ENCODE measurements at regions not wholly inside any gene's neighbourhood (a gene's known extent, or its start where the extent isn't known, plus 50 kb on each side); places are given as distances from the start of the nearest gene placed in this dataset.

- no peak for DNase-seq (ENCODE audit: low spot score)
- ATAC-seq = no peak
- no peaks in the 10 kb centered on the region for H3K36me3 Mint-ChIP-seq
- TF ChIP-seq ELF4 (CRISPR knock-in tag; IDR thresholded peaks at IDR 0.05; ENCODE audit: low read depth) (no peak), OVOL2 (CRISPR knock-in tag; IDR thresholded peaks at IDR 0.05; ENCODE audit: borderline replicate concordance) (no peak), FOXK1 (CRISPR knock-in tag; IDR thresholded peaks at IDR 0.05) (no peak)
- no peaks in the 10 kb centered on the region; the same call in 1 of the 2 replicates for H3K27me3 Mint-ChIP-seq (ENCODE audit: low read depth)
- H3K4me3 Mint-ChIP-seq = no peak overlapping the region
- peaks cover 11% of the 10 kb centered on the region for H3K4me1 Mint-ChIP-seq
- POLR2A ChIA-PET = no interaction called here
- peaks cover 12% of the 10 kb centered on the region for H3K9me3 Mint-ChIP-seq
- CTCF ChIA-PET = interaction anchor here (1.9 to 2.7 kb wide), 2 partner anchors 23 to 30 kb away, joined by 7 to 9 read pairs; no protein-coding TSS in a partner anchor
- no peak overlapping the region for H3K27ac Mint-ChIP-seq
These were observed 82.9 kb upstream of the CCDC85A start for GRCh38 chr2:56100791-56101312.

DNA sequence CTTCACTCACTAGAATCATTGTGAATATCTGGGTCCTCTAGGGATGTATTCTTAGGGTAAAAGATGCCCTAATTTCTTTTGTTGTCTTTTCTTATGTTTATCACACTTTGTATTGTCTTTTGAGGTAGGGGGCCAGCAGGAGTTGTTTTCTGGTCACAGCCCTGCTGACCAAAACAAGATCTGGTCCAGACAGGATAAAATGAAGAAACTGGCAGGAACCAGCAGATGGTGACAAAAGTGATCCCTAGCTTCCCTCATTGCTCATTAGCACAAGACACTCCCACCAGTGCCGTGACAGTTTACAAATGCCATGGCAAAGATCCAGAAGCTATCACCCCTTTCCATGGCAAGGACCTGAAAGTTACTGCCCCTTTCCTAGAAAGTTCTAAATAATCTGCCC lies 81.7 kb upstream of the CCDC85A start:
- peaks cover 12% of the 10 kb centered on the region for H3K9me3 Mint-ChIP-seq
- POLR2A ChIA-PET = no interaction called here
- DNase-seq (ENCODE audit: low spot score) (no peak), ATAC-seq (peak; percentile 72)
- TF ChIP-seq, protein P1, sequence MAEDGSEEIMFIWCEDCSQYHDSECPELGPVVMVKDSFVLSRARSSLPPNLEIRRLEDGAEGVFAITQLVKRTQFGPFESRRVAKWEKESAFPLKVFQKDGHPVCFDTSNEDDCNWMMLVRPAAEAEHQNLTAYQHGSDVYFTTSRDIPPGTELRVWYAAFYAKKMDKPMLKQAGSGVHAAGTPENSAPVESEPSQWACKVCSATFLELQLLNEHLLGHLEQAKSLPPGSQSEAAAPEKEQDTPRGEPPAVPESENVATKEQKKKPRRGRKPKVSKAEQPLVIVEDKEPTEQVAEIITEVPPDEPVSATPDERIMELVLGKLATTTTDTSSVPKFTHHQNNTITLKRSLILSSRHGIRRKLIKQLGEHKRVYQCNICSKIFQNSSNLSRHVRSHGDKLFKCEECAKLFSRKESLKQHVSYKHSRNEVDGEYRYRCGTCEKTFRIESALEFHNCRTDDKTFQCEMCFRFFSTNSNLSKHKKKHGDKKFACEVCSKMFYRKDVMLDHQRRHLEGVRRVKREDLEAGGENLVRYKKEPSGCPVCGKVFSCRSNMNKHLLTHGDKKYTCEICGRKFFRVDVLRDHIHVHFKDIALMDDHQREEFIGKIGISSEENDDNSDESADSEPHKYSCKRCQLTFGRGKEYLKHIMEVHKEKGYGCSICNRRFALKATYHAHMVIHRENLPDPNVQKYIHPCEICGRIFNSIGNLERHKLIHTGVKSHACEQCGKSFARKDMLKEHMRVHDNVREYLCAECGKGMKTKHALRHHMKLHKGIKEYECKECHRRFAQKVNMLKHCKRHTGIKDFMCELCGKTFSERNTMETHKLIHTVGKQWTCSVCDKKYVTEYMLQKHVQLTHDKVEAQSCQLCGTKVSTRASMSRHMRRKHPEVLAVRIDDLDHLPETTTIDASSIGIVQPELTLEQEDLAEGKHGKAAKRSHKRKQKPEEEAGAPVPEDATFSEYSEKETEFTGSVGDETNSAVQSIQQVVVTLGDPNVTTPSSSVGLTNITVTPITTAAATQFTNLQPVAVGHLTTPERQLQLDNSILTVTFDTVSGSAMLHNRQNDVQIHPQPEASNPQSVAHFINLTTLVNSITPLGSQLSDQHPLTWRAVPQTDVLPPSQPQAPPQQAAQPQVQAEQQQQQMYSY (CRISPR knock-in tag; IDR thresholded peaks at IDR 0.05) = no peak
- TF ChIP-seq NFYB (CRISPR knock-in tag; conservative IDR thresholded peaks at IDR 0.05; ENCODE audit: low read depth) (no peak), ATF1 (CRISPR knock-in tag; IDR thresholded peaks at IDR 0.05) (no peak), ZBTB21 (CRISPR knock-in tag; IDR thresholded peaks at IDR 0.05; ENCODE audit: borderline replicate concordance) (no peak), TCF7 (CRISPR knock-in tag; IDR thresholded peaks at IDR 0.05; ENCODE audit: low read depth) (no peak), TP53 (CRISPR knock-in tag; IDR thresholded peaks at IDR 0.05) (no peak), FOXJ3 (CRISPR knock-in tag; IDR thresholded peaks at IDR 0.05; ENCODE audit: borderline replicate concordance) (no peak), ATF6 (CRISPR knock-in tag; IDR thresholded peaks at IDR 0.05) (no peak), GRHL2 (CRISPR knock-in tag; IDR thresholded peaks at IDR 0.05; ENCODE audit: insufficient replicate concordance, severe bottlenecking) (no peak), KAT7 (CRISPR knock-in tag; IDR thresholded peaks at IDR 0.05; ENCODE audit: borderline replicate concordance) (no peak)
- TF ChIP-seq, protein P2, sequence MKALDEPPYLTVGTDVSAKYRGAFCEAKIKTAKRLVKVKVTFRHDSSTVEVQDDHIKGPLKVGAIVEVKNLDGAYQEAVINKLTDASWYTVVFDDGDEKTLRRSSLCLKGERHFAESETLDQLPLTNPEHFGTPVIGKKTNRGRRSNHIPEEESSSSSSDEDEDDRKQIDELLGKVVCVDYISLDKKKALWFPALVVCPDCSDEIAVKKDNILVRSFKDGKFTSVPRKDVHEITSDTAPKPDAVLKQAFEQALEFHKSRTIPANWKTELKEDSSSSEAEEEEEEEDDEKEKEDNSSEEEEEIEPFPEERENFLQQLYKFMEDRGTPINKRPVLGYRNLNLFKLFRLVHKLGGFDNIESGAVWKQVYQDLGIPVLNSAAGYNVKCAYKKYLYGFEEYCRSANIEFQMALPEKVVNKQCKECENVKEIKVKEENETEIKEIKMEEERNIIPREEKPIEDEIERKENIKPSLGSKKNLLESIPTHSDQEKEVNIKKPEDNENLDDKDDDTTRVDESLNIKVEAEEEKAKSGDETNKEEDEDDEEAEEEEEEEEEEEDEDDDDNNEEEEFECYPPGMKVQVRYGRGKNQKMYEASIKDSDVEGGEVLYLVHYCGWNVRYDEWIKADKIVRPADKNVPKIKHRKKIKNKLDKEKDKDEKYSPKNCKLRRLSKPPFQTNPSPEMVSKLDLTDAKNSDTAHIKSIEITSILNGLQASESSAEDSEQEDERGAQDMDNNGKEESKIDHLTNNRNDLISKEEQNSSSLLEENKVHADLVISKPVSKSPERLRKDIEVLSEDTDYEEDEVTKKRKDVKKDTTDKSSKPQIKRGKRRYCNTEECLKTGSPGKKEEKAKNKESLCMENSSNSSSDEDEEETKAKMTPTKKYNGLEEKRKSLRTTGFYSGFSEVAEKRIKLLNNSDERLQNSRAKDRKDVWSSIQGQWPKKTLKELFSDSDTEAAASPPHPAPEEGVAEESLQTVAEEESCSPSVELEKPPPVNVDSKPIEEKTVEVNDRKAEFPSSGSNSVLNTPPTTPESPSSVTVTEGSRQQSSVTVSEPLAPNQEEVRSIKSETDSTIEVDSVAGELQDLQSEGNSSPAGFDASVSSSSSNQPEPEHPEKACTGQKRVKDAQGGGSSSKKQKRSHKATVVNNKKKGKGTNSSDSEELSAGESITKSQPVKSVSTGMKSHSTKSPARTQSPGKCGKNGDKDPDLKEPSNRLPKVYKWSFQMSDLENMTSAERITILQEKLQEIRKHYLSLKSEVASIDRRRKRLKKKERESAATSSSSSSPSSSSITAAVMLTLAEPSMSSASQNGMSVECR (CRISPR knock-in tag; IDR thresholded peaks at IDR 0.05; ENCODE audit: borderline replicate concordance) = no peak
- TF ChIP-seq, protein P3, sequence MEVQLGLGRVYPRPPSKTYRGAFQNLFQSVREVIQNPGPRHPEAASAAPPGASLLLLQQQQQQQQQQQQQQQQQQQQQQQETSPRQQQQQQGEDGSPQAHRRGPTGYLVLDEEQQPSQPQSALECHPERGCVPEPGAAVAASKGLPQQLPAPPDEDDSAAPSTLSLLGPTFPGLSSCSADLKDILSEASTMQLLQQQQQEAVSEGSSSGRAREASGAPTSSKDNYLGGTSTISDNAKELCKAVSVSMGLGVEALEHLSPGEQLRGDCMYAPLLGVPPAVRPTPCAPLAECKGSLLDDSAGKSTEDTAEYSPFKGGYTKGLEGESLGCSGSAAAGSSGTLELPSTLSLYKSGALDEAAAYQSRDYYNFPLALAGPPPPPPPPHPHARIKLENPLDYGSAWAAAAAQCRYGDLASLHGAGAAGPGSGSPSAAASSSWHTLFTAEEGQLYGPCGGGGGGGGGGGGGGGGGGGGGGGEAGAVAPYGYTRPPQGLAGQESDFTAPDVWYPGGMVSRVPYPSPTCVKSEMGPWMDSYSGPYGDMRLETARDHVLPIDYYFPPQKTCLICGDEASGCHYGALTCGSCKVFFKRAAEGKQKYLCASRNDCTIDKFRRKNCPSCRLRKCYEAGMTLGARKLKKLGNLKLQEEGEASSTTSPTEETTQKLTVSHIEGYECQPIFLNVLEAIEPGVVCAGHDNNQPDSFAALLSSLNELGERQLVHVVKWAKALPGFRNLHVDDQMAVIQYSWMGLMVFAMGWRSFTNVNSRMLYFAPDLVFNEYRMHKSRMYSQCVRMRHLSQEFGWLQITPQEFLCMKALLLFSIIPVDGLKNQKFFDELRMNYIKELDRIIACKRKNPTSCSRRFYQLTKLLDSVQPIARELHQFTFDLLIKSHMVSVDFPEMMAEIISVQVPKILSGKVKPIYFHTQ (CRISPR knock-in tag; IDR thresholded peaks at IDR 0.05) = no peak
- H3K27ac Mint-ChIP-seq = peak overlapping the region; percentile 48
- H3K4me3 Mint-ChIP-seq = no peak overlapping the region
- peaks cover 11% of the 10 kb centered on the region for H3K4me1 Mint-ChIP-seq
- CTCF ChIA-PET = interaction anchor here (1.0 to 2.7 kb wide), 6 partner anchors 9 to 28 kb away, joined by 3 to 10 read pairs (median 6); no protein-coding TSS in a partner anchor
- no peaks in the 10 kb centered on the region; the same call in 1 of the 2 replicates for H3K27me3 Mint-ChIP-seq (ENCODE audit: low read depth)
- no peaks in the 10 kb centered on the region for H3K36me3 Mint-ChIP-seq
